Type B pancreatic cell (in vitro differentiated cells): ENCODE measurements at regions not wholly inside any gene's neighbourhood (a gene's known extent, or its start where the extent isn't known, plus 50 kb on each side); places are given as distances from the start of the nearest gene placed in this dataset.

ENCODE experiments used
- DNase-seq: peaks from one replicate; pipeline ENCODE4 v3.0.0; 2021; ENCODE audit warnings: mixed read lengths; ENCODE audit not compliant: unreplicated experiment; ENCODE audit errors: extremely low spot score
- H3K27ac Mint-ChIP-seq: 2 replicates; pipeline ENCODE4 v1.8.0; 2021; ENCODE audit warnings: mild to moderate bottlenecking, mixed read lengths
- H3K27me3 Mint-ChIP-seq: 2 replicates; pipeline ENCODE4 v1.8.0; 2021; ENCODE audit warnings: mixed read lengths
- H3K36me3 Mint-ChIP-seq: 2 replicates; pipeline ENCODE4 v1.8.0; 2021; ENCODE audit warnings: mixed read lengths
- H3K4me1 Mint-ChIP-seq: one replicate; pipeline ENCODE4 v1.8.0; 2021; ENCODE audit warnings: mixed read lengths; ENCODE audit not compliant: unreplicated experiment
- H3K4me3 Mint-ChIP-seq: 2 replicates; pipeline ENCODE4 v1.8.0; 2021; ENCODE audit warnings: mild to moderate bottlenecking, mixed read lengths
- H3K9me3 Mint-ChIP-seq: 2 replicates; pipeline ENCODE4 v1.8.0; 2021; ENCODE audit warnings: mixed read lengths
- CTCF ChIP-seq: fragments of 200-600 bp; sonication (generic); conservative IDR thresholded peaks from 2 replicates; pipeline ENCODE4 v1.5.0; 2021; ENCODE audit warnings: antibody characterized with exemption, mild to moderate bottlenecking

- no peak for DNase-seq
Observed at GRCh38 chr12:14153803-14154202, 172.4 kb upstream of the GRIN2B start.

GRCh38 chr12:14156606-14157005, 175.2 kb upstream of the GRIN2B start:
- no peak overlapping the region for H3K4me3 Mint-ChIP-seq
- peaks cover 22% of the 10 kb centered on the region for H3K27me3 Mint-ChIP-seq
- H3K9me3 Mint-ChIP-seq: peaks cover 5% of the 10 kb centered on the region
- no peak for TF ChIP-seq CTCF
- no peak for DNase-seq
- peak overlapping the region; percentile 9 for H3K27ac Mint-ChIP-seq
- peaks cover 4% of the 10 kb centered on the region for H3K36me3 Mint-ChIP-seq
- no peaks in the 10 kb centered on the region for H3K4me1 Mint-ChIP-seq

More at GRCh38 chr12:14153803-14154202, 172.4 kb upstream of the GRIN2B start:
- H3K9me3 Mint-ChIP-seq: peaks cover 5% of the 10 kb centered on the region
- H3K27me3 Mint-ChIP-seq: peaks cover 30% of the 10 kb centered on the region
- H3K4me1 Mint-ChIP-seq: no peaks in the 10 kb centered on the region
- H3K36me3 Mint-ChIP-seq: peaks cover 4% of the 10 kb centered on the region
- no peak overlapping the region for H3K27ac Mint-ChIP-seq
- H3K4me3 Mint-ChIP-seq: no peak overlapping the region
- TF ChIP-seq CTCF: no peak

GRCh38 chr12:14157088-14157747, 175.8 kb upstream of the GRIN2B start:
- TF ChIP-seq CTCF: no peak
- H3K4me3 Mint-ChIP-seq: no peak overlapping the region
- H3K4me1 Mint-ChIP-seq: no peaks in the 10 kb centered on the region
- no peak for DNase-seq
- H3K27me3 Mint-ChIP-seq: peaks cover 15% of the 10 kb centered on the region
- peaks cover 4% of the 10 kb centered on the region for H3K36me3 Mint-ChIP-seq
- peaks cover 5% of the 10 kb centered on the region for H3K9me3 Mint-ChIP-seq
- H3K27ac Mint-ChIP-seq: peak overlapping the region; percentile 9

- no peaks in the 10 kb centered on the region for H3K4me1 Mint-ChIP-seq
- TF ChIP-seq CTCF: no peak
- H3K27me3 Mint-ChIP-seq: peaks cover 12% of the 10 kb centered on the region
- no peak overlapping the region for H3K4me3 Mint-ChIP-seq
- no peak for DNase-seq
- H3K9me3 Mint-ChIP-seq: no peaks in the 10 kb centered on the region
- H3K27ac Mint-ChIP-seq: no peak overlapping the region
- no peaks in the 10 kb centered on the region for H3K36me3 Mint-ChIP-seq
Observed at GRCh38 chr12:14164266-14164665, 182.9 kb upstream of the GRIN2B start.

- H3K4me1 Mint-ChIP-seq: no peaks in the 10 kb centered on the region
- no peak overlapping the region for H3K4me3 Mint-ChIP-seq
- peaks cover 21% of the 10 kb centered on the region for H3K27me3 Mint-ChIP-seq
- H3K27ac Mint-ChIP-seq: no peak overlapping the region
- H3K9me3 Mint-ChIP-seq: no peaks in the 10 kb centered on the region
- no peaks in the 10 kb centered on the region for H3K36me3 Mint-ChIP-seq
- TF ChIP-seq CTCF: peak; percentile 96
- no peak for DNase-seq
Observed at GRCh38 chr12:14167005-14167628, 185.7 kb upstream of the GRIN2B start.
